HG03066 (cell line): ENCODE measurements at regions not wholly inside any gene's neighbourhood (a gene's known extent, or its start where the extent isn't known, plus 50 kb on each side); places are given as distances from the start of the nearest gene placed in this dataset.

ENCODE experiments used
- ATAC-seq: cut with Tn5 transposase; IDR thresholded peaks from one replicate; pipeline ENCODE4 v1.9.1; 2021; ENCODE audit warnings: low read depth; ENCODE audit not compliant: unreplicated experiment

GRCh38 chr5:167530548-167530947 is 760.9 kb upstream of the WWC1 start:
- ATAC-seq: no peak

GRCh38 chr5:167533814-167534795 is 757.3 kb upstream of the WWC1 start:
- no peak for ATAC-seq

DNA sequence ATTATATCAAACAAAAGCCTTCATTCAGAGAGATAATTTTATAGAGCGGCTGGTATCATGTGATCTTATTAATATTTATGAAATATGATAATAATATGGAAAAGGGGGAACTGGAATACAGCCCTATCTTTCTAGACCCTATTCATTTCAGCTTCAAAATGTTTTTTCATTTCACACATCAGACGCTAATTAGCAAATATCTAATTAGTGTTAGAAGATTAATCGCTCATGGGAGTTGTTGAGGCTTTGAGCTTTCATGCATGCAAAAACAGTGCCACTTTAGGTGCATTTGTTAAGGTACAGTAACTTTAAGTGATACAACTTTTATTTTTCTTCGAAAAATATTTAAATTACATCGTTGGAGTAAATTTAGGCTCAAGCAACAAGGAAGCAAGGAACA is 751.7 kb upstream of the WWC1 start:
- ATAC-seq: no peak

DNA sequence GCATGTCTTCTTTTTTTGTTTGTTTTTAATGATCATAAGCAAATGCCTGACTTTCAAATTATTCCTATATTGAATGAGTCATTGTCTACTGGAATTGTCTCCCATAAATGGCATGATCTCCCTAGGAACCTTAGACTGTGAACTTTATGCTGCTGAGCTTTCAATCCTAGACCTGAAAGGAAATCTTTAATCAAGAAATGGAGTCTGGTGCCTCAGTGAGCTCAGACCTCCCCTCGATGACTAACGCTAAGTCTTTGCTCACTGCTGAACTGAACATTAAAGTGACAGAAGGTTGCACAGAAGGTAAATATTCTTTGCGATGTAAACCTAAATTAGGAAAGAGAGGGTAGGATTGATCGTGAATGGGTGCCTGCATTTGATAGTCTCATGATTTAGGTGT is 745.2 kb upstream of the WWC1 start:
- no peak for ATAC-seq

DNA sequence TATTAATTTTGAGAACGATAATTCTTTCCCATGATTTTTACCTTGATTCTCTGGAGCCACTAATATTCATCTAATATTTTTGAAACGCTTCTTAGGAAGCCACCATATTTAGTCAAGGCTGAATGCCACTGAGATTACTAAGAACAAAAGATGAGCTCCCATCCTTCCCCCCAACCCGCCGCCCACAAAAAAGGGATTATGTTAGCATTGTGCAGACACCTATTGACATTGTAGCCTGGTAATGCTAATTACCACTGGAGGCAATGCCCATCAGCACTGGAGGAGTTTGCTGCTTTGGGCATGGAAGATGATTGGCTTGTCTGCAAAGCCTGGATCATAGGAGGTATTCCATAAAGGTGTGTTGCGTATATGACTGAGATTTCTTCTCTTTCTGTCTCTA is 739.1 kb upstream of the WWC1 start:
- no peak for ATAC-seq

GRCh38 chr5:167553511-167553910 is 737.9 kb upstream of the WWC1 start:
- no peak for ATAC-seq

DNA sequence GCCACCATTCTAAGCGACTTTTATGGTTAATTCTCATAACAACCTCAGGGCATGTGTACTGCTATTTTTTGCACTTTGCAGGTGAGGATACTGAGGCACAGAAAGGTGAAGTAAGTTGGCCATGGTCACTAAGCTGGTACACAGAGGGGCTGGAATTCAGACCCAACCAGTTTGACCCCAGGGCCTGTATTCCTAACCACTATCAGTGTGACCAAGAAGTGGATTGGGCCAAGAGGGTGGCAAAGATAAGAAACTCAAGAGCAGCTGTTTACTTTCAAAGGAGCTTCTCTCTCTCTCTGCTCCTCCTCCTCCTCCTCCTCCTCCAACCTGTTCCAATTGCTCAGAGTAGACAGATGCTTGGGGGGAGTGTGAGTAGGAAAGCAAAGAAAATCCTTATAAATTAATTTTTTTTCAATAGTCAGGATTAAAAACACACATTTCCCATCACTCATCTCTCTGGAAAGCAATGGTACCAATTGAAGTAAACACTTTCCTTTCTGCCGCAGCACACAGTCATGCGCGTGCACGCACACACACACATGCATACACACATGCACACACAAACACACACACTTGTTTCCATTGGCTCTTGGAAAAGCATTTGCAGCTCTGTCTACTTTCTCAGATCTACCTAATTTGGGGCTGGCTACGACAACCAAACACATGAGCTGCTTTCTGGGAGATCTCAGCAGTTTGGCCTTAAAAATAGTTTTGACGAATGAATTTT is 736.7 kb upstream of the WWC1 start:
- no peak for ATAC-seq

GRCh38 chr5:167555565-167556166 is 735.8 kb upstream of the WWC1 start:
- no peak for ATAC-seq

- ATAC-seq: no peak
These were observed 734.1 kb upstream of the WWC1 start for GRCh38 chr5:167557359-167557758.

DNA sequence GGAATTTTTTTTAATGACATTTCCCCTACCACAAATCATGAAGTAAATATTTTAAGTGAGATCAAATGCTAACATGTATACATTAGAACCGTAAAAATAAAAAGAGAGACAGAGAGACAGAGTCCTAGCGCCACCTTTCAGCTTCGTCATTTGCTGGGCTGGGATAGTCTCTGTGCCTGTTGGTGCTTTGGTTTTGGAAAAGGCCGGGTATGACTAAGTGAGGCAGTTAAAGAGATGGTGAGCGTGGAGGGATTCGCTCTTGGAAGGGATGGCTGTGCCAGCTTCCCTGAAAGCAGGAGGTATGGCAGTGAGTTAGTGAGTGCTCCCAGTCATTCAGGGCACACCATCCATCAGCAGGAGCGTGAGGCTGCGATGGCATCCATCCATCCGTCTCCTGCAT is 729.6 kb upstream of the WWC1 start:
- ATAC-seq: no peak

GRCh38 chr5:167564275-167564674 is 727.2 kb upstream of the WWC1 start:
- ATAC-seq: no peak

- ATAC-seq: no peak
These were observed 726.1 kb upstream of the WWC1 start for GRCh38 chr5:167565189-167565954.

GRCh38 chr5:167570431-167570830 is 721.0 kb upstream of the WWC1 start:
- no peak for ATAC-seq

DNA sequence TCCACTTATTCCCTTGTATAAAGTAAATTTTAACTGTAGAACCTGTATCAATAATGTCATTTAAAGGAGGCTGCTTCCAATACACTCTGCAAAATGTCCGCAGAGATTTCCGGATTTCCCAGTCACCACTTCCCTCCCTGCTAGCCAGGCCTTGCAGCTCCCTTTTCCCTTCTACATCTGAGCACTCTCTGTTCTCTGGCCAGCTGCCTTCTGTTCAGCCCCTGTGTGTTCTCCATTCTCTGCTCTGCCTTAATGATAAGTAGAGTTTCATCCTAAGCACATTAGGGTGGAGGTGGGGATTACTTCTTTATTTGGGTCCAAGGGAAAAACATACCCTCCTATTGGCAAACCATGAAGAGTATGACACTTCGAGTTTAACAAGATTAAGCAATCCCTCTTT is 719.6 kb upstream of the WWC1 start:
- no peak for ATAC-seq

DNA sequence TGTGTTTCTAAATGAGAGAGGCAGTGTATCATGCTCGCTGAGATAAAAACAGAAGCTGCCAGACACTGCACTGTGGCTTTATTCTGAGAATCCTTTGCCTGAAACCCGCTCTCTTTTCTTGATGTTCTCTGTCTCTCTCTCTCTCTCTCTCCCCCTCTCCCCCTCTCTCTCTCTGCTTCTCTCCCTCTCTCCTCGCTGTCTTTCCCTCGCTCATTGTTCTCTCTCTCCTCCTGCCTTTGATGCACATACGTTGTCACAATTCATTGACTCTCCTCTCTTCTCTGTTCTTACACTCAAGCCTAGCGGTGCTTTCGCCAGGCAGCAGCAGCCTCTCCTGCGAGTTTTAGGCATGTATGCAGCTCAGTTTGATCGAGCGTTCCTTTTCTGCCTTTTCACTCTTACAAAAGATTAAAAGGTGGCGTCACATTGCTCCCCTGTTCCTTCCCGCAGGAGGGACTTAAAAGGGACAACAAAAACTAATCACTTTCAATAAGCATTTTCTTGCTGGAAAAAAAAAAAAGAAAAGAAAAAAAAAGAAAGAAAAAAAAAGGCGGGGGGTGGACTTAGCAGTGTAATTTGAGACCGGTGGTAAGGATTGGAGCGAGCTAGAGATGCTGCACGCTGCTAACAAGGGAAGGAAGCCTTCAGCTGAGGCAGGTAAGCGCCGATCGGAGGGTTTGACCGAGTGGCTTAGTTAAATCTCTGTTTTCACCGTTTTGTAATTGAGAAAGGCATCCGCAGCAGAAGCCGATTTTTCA is 717.9 kb upstream of the WWC1 start:
- no peak for ATAC-seq

DNA sequence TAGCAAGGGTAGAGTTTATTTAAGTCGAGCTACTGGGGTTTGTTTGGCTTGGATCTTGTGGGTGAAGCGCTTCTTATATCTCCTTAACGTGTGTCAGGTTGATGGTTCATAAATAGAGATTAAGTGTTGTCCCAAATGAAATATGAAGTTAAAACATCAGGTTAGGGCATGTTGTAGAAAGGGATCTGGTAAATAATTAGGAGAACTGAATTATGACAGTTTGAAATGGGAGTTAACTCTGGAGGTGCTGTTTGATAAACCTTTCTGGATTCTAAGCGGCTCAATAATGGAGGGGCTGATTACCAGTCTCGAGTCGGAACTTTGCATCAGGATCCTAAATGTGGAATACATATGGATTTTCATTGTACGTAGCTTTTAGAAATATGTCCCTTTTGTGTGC is 717.0 kb upstream of the WWC1 start:
- no peak for ATAC-seq

- ATAC-seq: no peak
These were observed 716.1 kb upstream of the WWC1 start for GRCh38 chr5:167575330-167575729.

GRCh38 chr5:167576126-167576525 is 715.3 kb upstream of the WWC1 start:
- no peak for ATAC-seq

DNA sequence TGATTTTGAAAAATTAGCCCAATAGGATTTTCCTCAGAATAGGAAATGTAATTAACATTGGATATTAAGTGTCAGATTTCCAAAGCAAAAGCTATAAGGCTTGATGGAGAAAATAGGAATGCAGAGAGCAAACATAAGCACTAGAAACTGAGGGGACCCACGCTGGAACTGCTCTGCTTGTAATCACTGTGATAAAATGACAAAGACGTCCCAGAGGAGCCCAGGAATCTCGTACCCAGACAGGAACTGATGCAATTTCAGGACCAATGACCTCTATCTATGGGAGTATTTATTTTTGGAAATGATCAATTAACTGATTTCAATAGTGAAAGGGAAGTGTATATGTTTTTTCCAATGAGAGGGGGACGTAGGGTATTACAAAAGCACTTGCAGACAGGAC is 714.5 kb upstream of the WWC1 start:
- no peak for ATAC-seq

DNA sequence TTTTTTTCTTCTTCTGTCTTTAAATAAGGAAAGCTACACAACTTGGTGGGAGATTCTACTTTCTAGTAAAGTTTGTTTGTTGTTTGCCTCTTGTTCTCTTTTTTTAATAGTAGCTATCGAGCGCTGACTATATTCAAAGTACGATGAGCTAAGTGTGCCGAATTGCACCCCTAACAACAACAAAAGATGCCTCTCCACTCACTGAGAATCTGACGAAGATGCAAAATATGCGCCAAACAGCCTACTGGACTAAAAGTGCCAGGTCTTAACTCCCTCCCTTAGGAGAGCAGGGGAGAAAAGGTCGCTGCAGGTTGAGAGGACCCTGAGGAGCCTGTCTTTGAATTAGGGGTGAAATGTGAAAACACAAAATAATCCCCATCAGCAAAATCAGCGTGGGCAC is 713.8 kb upstream of the WWC1 start:
- ATAC-seq: no peak
